Gastroesophageal sphincter (tissue), 3 donors: ENCODE measurements at regions not wholly inside any gene's neighbourhood (a gene's known extent, or its start where the extent isn't known, plus 50 kb on each side); places are given as distances from the start of the nearest gene placed in this dataset.

ENCODE experiments used
- POLR2A ChIP-seq, 2 donors: fragments of 450-650 bp; IDR thresholded peaks; one replicate each; pipeline ENCODE4 v1.6.1; 2017; ENCODE audit warnings: antibody characterized with exemption in 2 of 2, mild to moderate bottlenecking in 2 of 2, moderate library complexity in 1 of 2
- POLR2AphosphoS5 ChIP-seq: sonication (generic); formaldehyde crosslinking; IDR thresholded peaks from one replicate; pipeline ENCODE4 v1.6.1; 2017; ENCODE audit warnings: antibody characterized with exemption
- TF ChIP-seq, protein P1 (sequence below), 4 experiments: fragments of 200-600 bp in 2 of 4; fragments of 450-650 bp in 2 of 4; sonication (generic) in 1 of 4; IDR thresholded peaks; one replicate each; pipeline ENCODE4 v1.5.1; 2017 to 2019; ENCODE audit warnings: antibody characterized with exemption in 4 of 4, mild to moderate bottlenecking in 2 of 4, moderate library complexity in 2 of 4

DNA sequence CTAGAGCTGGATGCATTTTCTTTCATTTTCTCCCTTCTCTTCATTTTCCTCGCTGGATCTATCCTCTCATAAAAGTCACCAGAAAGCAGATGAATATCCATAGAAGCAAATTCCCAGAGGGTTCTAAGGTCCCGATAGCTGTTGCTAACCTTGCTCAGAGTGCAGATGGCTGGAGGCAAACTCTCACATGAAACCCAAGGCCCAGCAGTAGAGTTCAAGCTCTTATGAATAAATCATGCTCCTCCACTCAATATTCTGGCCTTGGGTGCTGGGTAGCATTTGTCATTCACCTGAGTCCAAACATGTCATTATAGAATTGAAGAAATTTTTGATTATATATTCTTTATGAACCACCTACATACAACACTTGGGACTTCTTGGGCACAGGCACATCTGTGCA, 539.7 kb upstream of the MARCKS start:
- no peak for TF ChIP-seq POLR2A (IDR thresholded peaks at IDR 0.05)
- TF ChIP-seq, protein P1, sequence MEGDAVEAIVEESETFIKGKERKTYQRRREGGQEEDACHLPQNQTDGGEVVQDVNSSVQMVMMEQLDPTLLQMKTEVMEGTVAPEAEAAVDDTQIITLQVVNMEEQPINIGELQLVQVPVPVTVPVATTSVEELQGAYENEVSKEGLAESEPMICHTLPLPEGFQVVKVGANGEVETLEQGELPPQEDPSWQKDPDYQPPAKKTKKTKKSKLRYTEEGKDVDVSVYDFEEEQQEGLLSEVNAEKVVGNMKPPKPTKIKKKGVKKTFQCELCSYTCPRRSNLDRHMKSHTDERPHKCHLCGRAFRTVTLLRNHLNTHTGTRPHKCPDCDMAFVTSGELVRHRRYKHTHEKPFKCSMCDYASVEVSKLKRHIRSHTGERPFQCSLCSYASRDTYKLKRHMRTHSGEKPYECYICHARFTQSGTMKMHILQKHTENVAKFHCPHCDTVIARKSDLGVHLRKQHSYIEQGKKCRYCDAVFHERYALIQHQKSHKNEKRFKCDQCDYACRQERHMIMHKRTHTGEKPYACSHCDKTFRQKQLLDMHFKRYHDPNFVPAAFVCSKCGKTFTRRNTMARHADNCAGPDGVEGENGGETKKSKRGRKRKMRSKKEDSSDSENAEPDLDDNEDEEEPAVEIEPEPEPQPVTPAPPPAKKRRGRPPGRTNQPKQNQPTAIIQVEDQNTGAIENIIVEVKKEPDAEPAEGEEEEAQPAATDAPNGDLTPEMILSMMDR (IDR thresholded peaks at IDR 0.05) = no peak
- TF ChIP-seq POLR2AphosphoS5 = no peak
